BLaER1 (cell line): ENCODE measurements at regions not wholly inside any gene's neighbourhood (a gene's known extent, or its start where the extent isn't known, plus 50 kb on each side); places are given as distances from the start of the nearest gene placed in this dataset.

Experiments used
- H3K27ac ChIP-seq: shearing (Covaris generic); formaldehyde crosslinking; 2 replicates; pipeline ENCODE4 v1.8.1; 2022
- H3K27me3 ChIP-seq: shearing (Covaris generic); formaldehyde crosslinking; 2 replicates; pipeline ENCODE4 v1.8.1; 2022
- H3K36me3 ChIP-seq: shearing (Covaris generic); formaldehyde crosslinking; 2 replicates; pipeline ENCODE4 v1.8.1; 2022
- H3K4me1 ChIP-seq: shearing (Covaris generic); formaldehyde crosslinking; 2 replicates; pipeline ENCODE4 v1.8.1; 2022
- H3K4me2 ChIP-seq: shearing (Covaris generic); formaldehyde crosslinking; 2 replicates; pipeline ENCODE4 v1.8.1; 2022
- H3K4me3 ChIP-seq: shearing (Covaris generic); formaldehyde crosslinking; 2 replicates; pipeline ENCODE4 v1.8.1; 2022
- H3K9ac ChIP-seq: shearing (Covaris generic); formaldehyde crosslinking; 2 replicates; pipeline ENCODE4 v1.8.1; 2022
- H3K9me3 ChIP-seq: shearing (Covaris generic); formaldehyde crosslinking; 2 replicates; pipeline ENCODE4 v1.8.1; 2022
- H4K20me1 ChIP-seq: shearing (Covaris generic); formaldehyde crosslinking; 2 replicates; pipeline ENCODE4 v1.8.1; 2022
- Cebpa-rat ChIP-seq: shearing (Covaris generic); IDR thresholded peaks from 2 replicates; pipeline ENCODE4 v1.8.1; 2022

DNA sequence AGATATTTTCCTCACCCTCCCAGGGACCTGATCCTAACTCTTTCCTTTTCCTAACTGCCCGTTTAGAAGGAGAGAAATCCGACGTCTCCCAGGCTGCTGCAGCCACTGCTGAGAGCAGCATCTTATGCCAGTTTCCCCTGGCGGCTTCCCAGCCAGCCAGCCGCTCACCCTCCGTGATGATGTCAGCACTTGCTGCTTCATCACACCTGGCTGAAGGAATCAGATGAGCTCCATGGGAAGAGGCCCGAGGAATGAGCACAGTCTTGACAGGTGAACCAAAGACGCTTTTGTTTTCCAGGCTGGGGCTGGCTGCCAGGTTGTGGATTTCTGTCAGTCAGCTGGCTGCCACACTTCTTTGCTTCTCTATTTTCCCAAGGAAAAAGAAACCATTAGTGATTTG lies 445.1 kb upstream of the RBMS3 start:
- Histone ChIP-seq H3K4me2 (no peak overlapping the region), H3K36me3 (no peaks in the 10 kb centered on the region), H4K20me1 (no peaks in the 10 kb centered on the region), H3K27ac (no peak overlapping the region), H3K9me3 (0 out of 2 replicates have a peak, but pooled peaks cover 9% of the 10 kb centered on the region), H3K27me3 (no peaks in the 10 kb centered on the region), H3K9ac (no peak overlapping the region), H3K4me1 (no peaks in the 10 kb centered on the region), H3K4me3 (no peak overlapping the region)
- no peak for TF ChIP-seq Cebpa-rat

DNA sequence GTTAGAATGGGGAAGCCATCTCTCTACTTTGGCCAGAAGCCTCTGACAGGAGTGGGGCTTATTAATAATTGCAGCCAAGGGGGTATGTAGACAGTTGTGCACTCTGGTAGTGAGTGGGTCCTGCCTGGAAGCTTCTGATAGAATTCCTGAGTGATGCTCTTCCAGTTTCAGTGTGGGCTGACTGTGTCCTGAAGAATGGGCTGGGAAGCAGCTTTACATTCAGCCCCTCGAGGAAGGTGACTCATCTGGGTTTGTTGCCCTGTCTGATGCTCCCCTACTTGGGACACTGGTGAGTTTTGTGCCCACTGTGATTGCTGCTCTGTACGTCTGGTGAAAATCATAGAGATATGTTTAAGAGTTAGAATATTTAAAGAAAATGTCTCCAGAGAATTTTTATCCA lies 444.7 kb upstream of the RBMS3 start:
- no peaks in the 10 kb centered on the region for H3K27me3 ChIP-seq
- no peak overlapping the region for H3K4me2 ChIP-seq
- no peak overlapping the region for H3K27ac ChIP-seq
- TF ChIP-seq Cebpa-rat, result no peak
- 0 out of 2 replicates have a peak, but pooled peaks cover 5% of the 10 kb centered on the region for H3K9me3 ChIP-seq
- H3K9ac ChIP-seq, result no peak overlapping the region
- H4K20me1 ChIP-seq, result no peaks in the 10 kb centered on the region
- H3K4me1 ChIP-seq, result no peaks in the 10 kb centered on the region
- no peak overlapping the region for H3K4me3 ChIP-seq
- no peaks in the 10 kb centered on the region for H3K36me3 ChIP-seq

- H3K4me2 ChIP-seq, result no peak overlapping the region
Observed at GRCh38 chr3:28840976-28841376, 439.9 kb upstream of the RBMS3 start.

GRCh38 chr3:28841441-28841840 lies 439.4 kb upstream of the RBMS3 start:
- no peaks in the 10 kb centered on the region for H3K9me3 ChIP-seq
- H3K27ac ChIP-seq, result no peak overlapping the region
- H3K36me3 ChIP-seq, result no peaks in the 10 kb centered on the region
- H3K4me2 ChIP-seq, result no peak overlapping the region
- no peak overlapping the region for H3K4me3 ChIP-seq
- H4K20me1 ChIP-seq, result no peaks in the 10 kb centered on the region
- TF ChIP-seq Cebpa-rat, result no peak
- H3K27me3 ChIP-seq, result no peaks in the 10 kb centered on the region
- H3K9ac ChIP-seq, result no peak overlapping the region
- H3K4me1 ChIP-seq, result 0 out of 2 replicates have a peak, but pooled peaks cover 6% of the 10 kb centered on the region

More at GRCh38 chr3:28840976-28841376, 439.9 kb upstream of the RBMS3 start:
- no peak for TF ChIP-seq Cebpa-rat
- Histone ChIP-seq H3K9ac (no peak overlapping the region), H3K9me3 (no peaks in the 10 kb centered on the region), H3K4me3 (no peak overlapping the region), H4K20me1 (no peaks in the 10 kb centered on the region), H3K27me3 (no peaks in the 10 kb centered on the region), H3K27ac (no peak overlapping the region), H3K4me1 (0 out of 2 replicates have a peak, but pooled peaks cover 6% of the 10 kb centered on the region), H3K36me3 (no peaks in the 10 kb centered on the region)

GRCh38 chr3:28844298-28845005 lies 436.4 kb upstream of the RBMS3 start:
- no peaks in the 10 kb centered on the region for H3K9me3 ChIP-seq
- H3K36me3 ChIP-seq, result no peaks in the 10 kb centered on the region
- H3K4me2 ChIP-seq, result no peak overlapping the region
- no peak overlapping the region for H3K27ac ChIP-seq
- H4K20me1 ChIP-seq, result no peaks in the 10 kb centered on the region
- H3K27me3 ChIP-seq, result no peaks in the 10 kb centered on the region
- 0 out of 2 replicates have a peak, but pooled peaks cover 6% of the 10 kb centered on the region for H3K4me1 ChIP-seq
- no peak overlapping the region for H3K9ac ChIP-seq
- no peak for TF ChIP-seq Cebpa-rat
- no peak overlapping the region for H3K4me3 ChIP-seq

GRCh38 chr3:28845006-28845324 lies 435.9 kb upstream of the RBMS3 start:
- Histone ChIP-seq H3K9me3 (no peaks in the 10 kb centered on the region), H3K4me2 (no peak overlapping the region), H3K27me3 (no peaks in the 10 kb centered on the region), H3K4me1 (0 out of 2 replicates have a peak, but pooled peaks cover 6% of the 10 kb centered on the region), H3K36me3 (no peaks in the 10 kb centered on the region), H3K4me3 (no peak overlapping the region), H4K20me1 (no peaks in the 10 kb centered on the region), H3K9ac (no peak overlapping the region), H3K27ac (no peak overlapping the region)
- no peak for TF ChIP-seq Cebpa-rat

GRCh38 chr3:28846971-28847478 lies 433.8 kb upstream of the RBMS3 start:
- H3K36me3 ChIP-seq, result no peaks in the 10 kb centered on the region
- H3K4me3 ChIP-seq, result no peak overlapping the region
- no peak overlapping the region for H3K4me2 ChIP-seq
- H3K9ac ChIP-seq, result no peak overlapping the region
- no peak overlapping the region for H3K27ac ChIP-seq
- no peak for TF ChIP-seq Cebpa-rat
- H4K20me1 ChIP-seq, result no peaks in the 10 kb centered on the region
- H3K9me3 ChIP-seq, result no peaks in the 10 kb centered on the region
- 0 out of 2 replicates have a peak, but pooled peaks cover 6% of the 10 kb centered on the region for H3K4me1 ChIP-seq
- H3K27me3 ChIP-seq, result no peaks in the 10 kb centered on the region

- H3K9ac ChIP-seq, result no peak overlapping the region
- no peaks in the 10 kb centered on the region for H3K36me3 ChIP-seq
- no peak overlapping the region for H3K4me2 ChIP-seq
- H3K27me3 ChIP-seq, result no peaks in the 10 kb centered on the region
- H3K4me3 ChIP-seq, result no peak overlapping the region
- no peak overlapping the region for H3K27ac ChIP-seq
- no peak for TF ChIP-seq Cebpa-rat
- H4K20me1 ChIP-seq, result no peaks in the 10 kb centered on the region
- H3K4me1 ChIP-seq, result 0 out of 2 replicates have a peak, but pooled peaks cover 6% of the 10 kb centered on the region
- H3K9me3 ChIP-seq, result no peaks in the 10 kb centered on the region
Observed at GRCh38 chr3:28847736-28848135, 433.1 kb upstream of the RBMS3 start.

DNA sequence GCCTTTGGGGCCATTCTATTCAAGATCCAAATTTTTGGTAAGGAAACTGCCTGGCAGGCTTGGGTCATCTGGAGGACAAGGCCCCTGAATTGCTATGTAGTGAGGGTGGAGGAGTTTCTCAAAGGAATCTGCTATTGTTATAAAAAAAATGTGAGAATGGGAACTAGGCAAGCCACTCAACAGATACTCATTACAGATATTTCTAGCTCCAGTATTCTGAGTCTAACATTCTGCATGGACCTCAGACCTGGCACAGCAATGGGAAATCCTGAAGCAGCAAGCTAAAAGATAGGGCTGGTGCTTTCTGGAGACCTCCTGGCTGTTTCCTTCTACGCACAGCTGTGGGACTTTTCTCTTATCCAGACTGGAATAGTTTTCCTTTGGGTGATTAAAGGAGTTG lies 430.7 kb upstream of the RBMS3 start:
- no peaks in the 10 kb centered on the region for H3K9me3 ChIP-seq
- H3K4me2 ChIP-seq, result no peak overlapping the region
- no peaks in the 10 kb centered on the region for H3K27me3 ChIP-seq
- no peak overlapping the region for H3K9ac ChIP-seq
- no peak overlapping the region for H3K27ac ChIP-seq
- H4K20me1 ChIP-seq, result no peaks in the 10 kb centered on the region
- H3K4me3 ChIP-seq, result no peak overlapping the region
- TF ChIP-seq Cebpa-rat, result no peak
- H3K4me1 ChIP-seq, result 0 out of 2 replicates have a peak, but pooled peaks cover 6% of the 10 kb centered on the region
- H3K36me3 ChIP-seq, result no peaks in the 10 kb centered on the region

GRCh38 chr3:28853830-28854229 lies 427.0 kb upstream of the RBMS3 start:
- Histone ChIP-seq H4K20me1 (no peaks in the 10 kb centered on the region), H3K9ac (no peak overlapping the region), H3K27ac (no peak overlapping the region), H3K36me3 (no peaks in the 10 kb centered on the region), H3K4me3 (no peak overlapping the region), H3K9me3 (no peaks in the 10 kb centered on the region), H3K27me3 (no peaks in the 10 kb centered on the region), H3K4me2 (no peak overlapping the region), H3K4me1 (no peaks in the 10 kb centered on the region)
- no peak for TF ChIP-seq Cebpa-rat
